MM.1S (cell line): ENCODE measurements at regions not wholly inside any gene's neighbourhood (a gene's known extent, or its start where the extent isn't known, plus 50 kb on each side); places are given as distances from the start of the nearest gene placed in this dataset.

Experiments
- CTCF ChIP-seq: fragments of 300-600 bp; sonication (generic); IDR thresholded peaks from 2 replicates; pipeline ENCODE4 v1.5.1; 2016; ENCODE audit warnings: antibody characterized with exemption, low read length, mixed read lengths
- EZH2 ChIP-seq: fragments of 300-600 bp; sonication (generic); optimal IDR thresholded peaks from 2 replicates; pipeline ENCODE3; 2017; ENCODE audit warnings: low read depth, mild to moderate bottlenecking, antibody characterized with exemption, low read length, mixed read lengths

DNA sequence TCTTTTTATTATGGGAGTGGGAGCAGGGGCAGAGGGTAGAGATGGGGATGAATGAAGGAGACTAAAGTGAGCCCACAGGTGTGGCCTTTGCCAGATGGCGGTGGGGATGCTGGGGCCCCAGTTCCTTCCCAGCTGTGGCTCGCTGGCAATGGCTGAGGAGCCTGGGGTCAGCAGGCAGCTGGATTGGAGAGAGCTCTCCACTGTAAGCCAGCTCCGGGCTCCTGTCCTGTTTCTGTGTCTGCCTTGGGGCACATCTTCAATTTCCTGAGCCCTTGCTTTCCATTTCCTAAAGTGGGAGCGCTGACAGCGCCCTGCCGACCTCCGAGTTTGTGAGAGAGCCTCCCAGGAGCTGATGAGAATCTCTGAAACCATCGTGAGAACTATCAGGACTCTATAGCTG, 75.6 kb upstream of the SPRY4 start:
- TF ChIP-seq CTCF (no peak), EZH2 (no peak)
